ENCODE measurements at regions not wholly inside any gene's neighbourhood (a gene's known extent, or its start where the extent isn't known, plus 50 kb on each side); places are given as distances from the start of the nearest gene placed in this dataset.
"Not testable (repeated sequence)": the region's sequence is repeated elsewhere in the genome, so short reads cannot be mapped to it uniquely, and the experiment has no call there.

DNA sequence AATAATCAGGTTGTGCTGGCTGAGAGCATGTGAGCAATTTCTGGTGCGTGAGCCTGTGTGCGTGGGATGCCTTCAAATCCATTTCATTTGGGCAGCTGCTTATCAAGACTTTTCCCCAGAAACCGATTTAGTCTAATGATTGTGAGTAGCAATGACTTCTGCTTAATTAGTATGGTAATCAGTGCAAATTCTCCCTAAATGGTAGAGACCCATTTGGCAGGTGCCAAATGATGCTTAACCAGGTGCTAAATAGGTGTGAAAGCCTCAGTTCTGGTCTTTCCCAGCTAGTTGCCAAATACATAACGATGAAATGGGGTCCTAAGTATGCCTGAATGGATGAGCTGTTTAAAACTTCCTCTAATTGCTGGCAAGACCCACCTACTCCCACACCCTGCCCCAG lies 248.4 kb upstream of the CCDC196 start:
- no peak for DNase-seq (ENCODE audit: low read depth in 2 of 3, low spot score in 2 of 3)

DNA sequence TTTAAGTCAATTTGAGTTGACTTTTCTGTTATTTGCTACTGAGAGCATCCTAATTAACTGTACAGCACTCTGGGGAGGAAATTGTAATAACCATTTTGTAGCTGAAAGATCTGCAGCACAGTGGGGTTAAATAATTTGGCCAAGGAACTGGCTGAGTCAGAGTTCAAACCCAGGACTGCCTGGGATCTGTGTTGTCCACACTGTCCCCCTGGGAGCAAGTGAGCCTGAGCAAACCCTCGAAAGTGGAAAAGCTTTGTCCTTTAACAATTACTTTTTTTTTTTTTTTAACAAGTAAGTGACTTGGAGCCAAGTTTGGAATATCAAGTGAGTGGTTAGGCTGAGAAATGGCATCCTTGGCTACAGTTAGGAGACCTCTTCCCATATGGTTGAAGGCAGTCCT lies 247.2 kb upstream of the CCDC196 start:
- no peak for DNase-seq (ENCODE audit: low read depth in 2 of 3, low spot score in 2 of 3)

DNA sequence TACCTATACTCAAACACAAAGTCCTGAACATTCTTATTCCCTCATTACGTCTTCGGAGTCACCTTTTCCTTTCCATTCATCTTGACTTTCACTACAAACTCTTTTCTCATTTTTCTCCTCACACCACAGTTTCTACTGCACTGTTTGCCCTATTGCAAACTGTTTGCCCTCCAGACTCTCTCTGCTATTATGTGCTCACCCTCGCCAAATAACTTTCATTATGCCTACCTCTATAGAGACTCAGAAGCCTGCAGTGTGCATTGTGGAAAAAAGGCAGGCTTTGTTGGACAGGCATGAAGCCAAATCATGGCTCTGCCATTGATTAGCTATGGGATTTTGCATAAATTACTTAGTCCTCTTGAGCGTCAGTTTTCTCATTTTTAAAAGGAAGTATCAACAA lies 246.6 kb upstream of the CCDC196 start:
- no peak for DNase-seq (ENCODE audit: low read depth in 2 of 3, low spot score in 2 of 3)

DNA sequence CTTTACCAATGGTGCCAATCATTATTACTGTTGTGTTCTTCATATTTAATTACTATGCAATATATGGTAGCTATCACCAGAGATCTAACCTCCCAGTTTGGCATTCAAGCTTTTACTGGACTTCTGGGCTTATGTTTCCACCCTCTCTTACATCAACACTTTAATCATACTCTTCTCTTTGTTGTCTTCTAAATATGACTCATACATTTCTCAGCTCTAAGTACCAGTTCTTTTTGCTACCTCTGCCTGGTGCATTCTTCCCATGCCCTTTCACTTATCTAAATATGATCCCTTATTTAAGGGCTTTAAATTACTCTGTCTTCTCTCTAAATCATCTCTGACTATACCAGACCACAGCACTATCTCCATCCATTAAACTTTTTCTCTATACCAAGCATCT lies 246.1 kb upstream of the CCDC196 start:
- DNase-seq (ENCODE audit: low read depth in 2 of 3, low spot score in 2 of 3), result no peak

DNA sequence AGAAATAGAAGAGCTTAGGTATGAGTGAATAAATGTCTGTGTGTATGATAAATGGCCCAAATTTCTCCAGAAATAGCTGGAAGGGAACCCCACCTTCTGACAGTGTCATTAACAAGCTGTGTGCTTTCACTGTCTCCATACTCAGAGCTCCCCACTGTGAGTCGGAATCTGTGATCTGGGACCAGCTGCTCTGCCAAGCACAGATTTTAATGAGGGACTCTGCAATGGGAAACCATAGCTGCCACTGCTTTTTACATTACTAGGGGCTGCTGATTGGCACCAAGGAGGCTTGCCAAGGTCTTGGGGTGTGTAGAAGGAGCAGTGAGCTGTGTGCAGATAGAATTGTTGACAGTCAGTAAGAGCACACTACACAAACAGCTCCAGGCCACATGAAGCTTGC lies 244.2 kb upstream of the CCDC196 start:
- no peak for DNase-seq (ENCODE audit: low read depth in 2 of 3, low spot score in 2 of 3)

DNA sequence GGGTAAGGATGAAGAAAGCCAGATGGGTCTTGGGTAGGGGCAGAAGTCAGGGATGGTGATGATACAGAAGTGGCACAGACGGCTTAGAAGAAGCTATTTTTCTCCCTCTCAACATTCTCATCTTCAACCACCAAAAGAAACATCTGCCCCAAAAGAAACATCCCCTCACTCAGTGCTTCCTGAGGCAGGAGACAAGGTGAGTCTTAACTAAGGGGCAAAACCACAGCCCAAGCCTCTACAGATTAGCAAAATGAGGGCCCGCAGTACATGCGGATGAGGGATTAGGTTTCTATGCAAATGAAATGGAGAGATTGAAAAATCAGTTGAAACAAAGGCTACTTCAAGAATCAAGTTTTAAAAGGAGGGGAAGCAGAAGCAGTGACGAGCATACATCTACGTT lies 241.3 kb upstream of the CCDC196 start:
- no peak for DNase-seq (ENCODE audit: low read depth in 2 of 3, low spot score in 2 of 3)

DNA sequence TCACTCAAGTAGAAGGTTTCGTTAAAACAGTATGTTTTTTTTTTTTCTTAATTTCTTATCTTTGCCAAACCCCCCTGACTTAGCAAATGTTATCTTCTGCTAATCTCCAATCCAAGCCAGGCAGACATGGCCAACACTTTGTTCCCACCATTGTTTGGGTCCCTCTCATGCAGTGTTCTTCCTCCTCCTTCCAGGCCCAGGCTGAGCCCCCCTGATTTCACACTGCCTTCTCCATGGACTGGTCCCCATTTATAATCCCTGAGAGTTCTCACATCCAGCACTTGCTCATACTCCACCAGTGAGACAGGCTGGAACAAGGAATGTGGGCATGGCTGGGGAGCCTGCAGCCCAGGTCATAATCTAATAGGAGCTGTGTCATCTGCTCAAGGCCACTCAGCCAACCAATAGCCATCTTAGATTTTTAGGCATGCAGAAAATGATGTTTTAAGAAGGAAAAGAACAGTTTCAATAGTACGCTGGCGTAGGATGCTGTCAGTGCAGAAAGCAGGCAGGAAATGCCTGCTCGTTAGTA lies 238.4 kb upstream of the CCDC196 start:
- DNase-seq (ENCODE audit: low read depth in 2 of 3, low spot score in 2 of 3), result no peak

DNA sequence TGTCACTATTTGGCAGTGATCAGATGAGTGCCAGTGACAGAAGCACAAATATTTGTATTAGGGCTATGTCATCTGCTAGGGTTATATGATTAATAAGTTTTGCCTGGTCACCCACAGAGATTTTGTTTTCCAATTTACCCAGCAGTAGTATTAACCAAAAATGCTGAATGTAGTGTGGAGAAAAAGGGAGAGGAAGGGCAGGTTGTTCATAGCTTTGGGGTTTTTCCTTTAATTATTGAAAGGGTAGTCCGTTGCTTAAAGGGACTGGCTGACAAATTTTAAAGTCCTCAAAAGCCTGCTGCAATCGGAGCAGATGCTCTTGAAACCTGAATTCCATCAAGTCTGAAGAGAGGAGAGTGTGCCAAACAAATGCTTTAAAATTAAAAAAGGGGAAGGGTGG lies 237.9 kb upstream of the CCDC196 start:
- DNase-seq (ENCODE audit: low read depth in 2 of 3, low spot score in 2 of 3), result no peak

DNA sequence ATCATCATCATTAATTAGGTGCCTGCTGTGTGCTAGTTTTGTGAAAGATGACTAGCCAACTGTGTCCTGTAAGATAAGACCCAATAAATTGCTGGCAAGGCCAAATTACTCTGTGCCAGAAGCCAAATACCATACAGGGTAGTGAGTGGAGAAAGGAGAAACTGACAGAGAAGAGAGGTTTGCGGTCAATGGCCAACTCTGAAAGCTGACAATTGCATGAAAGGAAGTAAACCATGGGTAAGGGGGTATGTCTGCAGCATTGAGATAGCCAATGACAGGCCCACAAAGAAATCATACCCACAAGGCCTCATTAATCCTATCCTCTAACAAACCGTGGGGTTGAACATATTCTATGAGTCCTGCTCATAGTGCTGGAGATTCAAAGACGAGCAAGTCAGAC lies 236.6 kb upstream of the CCDC196 start:
- DNase-seq (ENCODE audit: low read depth in 2 of 3, low spot score in 2 of 3), result no peak

DNA sequence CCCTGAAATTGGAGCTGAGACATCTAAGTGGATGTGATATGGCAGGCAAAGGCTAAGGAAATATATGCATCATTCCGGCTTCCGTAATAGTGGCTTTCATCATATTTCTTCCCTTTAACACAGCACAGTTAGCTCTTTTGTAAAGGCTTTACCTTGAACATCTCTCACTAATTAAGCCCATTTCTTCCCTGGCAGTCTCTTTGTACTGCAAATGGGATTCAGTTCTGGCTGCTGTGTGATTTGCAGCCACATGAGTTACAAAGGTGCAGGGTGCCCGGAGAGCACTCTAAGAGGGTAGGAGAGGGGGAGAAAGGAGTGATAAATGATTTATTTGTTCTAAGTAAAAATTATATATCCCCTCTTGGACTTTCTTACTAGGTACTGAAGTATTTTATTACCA lies 232.1 kb upstream of the CCDC196 start:
- DNase-seq (ENCODE audit: low read depth in 2 of 3, low spot score in 2 of 3), result no peak

DNA sequence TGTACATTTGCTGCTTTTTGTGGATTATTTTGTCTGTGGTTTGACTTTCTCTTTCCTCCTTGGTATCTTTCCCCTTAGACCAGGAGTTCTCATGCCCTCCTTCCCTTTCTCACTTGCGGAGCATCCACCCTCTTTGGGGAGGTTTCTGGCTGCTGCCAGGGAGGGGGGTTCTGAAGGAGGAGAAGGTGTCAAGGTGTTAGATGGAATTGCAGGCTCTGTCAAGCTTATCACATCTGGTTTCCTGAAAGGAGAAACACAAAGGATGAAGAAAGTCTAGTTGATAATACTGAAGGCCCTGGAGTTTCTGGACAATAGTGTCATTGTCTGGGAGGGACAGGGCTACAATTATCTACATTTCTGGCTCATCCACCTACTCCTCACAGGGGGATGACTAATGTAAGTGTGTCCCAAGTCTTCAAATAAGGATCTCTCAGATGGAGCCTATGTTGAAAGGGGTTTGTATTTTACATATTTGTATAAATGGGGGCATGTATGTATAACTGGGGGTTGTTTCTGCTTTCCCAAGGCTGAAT lies 217.3 kb upstream of the CCDC196 start:
- DNase-seq (ENCODE audit: low read depth in 2 of 3, low spot score in 2 of 3), result no peak

DNA sequence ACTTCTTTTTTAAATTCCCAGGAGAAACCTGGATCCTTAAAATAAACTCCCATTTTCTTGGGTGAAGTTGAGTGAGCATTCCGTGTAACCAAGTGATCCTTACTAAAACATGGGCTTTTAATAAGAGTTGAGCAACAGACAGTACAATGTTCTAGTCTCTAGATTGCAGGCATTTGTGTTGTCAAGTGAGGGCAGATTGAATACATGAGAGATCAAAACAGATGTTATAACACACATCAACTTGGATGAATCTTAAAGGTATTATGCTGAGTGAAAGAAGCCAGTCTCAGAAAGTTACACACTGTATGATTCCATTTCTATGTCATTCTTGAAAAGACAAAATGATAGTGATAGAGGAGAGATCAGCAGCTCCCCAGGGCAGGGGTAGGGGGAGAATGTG lies 213.9 kb upstream of the CCDC196 start:
- no peak for DNase-seq (ENCODE audit: low read depth in 2 of 3, low spot score in 2 of 3)

DNA sequence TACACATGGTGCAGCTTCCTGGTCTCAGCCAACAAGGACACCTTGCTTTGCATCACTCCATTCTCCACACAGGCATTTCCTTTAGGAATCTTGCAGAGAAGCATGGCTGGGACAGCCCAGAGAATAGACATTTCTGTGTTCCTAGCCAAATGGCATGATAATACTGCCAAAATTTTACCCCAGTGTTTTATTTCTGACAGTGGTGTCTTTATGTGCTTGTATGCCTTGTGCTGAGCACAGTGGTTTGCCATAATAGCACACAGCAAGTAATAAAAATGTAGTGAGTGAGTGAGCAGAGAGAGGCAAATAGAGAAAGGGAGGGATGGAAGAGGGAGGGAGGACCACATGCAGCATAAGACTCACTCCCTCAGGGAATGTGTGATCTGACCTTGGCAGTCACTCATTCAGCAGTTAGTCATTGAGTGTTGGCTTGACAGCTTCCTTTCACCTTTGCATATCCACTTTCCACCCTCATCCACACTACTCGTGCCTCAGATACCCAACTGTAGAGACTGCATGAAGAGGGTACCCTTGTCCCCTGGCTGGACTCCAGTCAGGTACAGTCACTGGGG lies 212.8 kb upstream of the CCDC196 start:
- no peak for DNase-seq (ENCODE audit: low read depth in 2 of 3, low spot score in 2 of 3)

DNA sequence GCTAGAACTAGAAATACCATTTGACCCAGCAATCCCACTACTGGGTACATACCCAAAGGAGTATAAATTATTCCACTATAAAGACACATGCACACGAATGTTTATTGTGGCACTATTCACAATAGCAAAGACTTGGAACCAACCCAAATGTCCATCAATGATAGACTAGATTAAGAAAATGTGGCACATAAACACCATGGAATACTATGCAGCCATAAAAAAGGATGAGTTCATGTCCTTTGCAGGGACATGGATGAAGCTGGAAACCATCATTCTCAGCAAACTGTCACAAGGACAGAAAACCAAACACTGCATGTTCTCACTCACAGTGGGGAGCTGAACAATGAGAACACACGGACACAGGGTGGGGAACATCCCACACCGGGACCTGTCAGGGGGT lies 207.8 kb upstream of the CCDC196 start:
- DNase-seq (ENCODE audit: low read depth in 2 of 3, low spot score in 2 of 3), result not testable (repeated sequence)

DNA sequence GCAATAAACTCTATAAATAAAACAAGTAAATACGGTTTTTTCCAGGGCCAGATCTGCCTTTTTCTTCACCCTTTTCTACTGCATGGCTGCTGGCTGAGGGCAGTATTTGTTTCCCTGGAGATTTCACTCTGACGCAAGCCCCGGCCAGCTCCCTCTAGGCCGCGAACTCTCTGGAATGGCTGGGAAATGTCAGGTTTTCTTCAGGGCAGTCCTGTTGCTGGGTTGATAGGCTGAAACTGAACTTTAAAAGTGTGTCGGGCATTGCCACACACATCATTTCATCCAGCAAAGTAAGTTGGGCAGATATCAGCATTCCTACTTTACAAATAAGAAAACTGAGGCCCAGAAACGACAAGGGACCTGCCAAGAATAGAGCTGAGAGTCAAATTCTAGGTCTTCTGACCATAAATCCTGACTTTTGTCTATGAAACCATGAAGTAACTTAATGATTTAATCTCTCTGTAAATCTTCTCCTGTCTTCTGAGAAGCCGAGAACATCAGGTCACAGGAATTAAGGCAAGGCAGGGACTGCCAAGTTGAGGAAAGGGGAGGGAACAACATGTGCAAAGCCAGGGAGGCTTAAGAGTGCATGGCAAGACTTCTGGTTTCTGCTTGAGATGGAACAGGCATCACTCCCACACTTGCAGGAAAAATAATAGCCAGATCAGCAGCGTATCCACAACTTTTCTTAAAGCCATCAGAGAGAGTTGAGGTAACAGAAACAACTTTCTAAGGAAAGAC lies 205.0 kb upstream of the CCDC196 start:
- no peak for DNase-seq (ENCODE audit: low read depth in 2 of 3, low spot score in 2 of 3)

DNA sequence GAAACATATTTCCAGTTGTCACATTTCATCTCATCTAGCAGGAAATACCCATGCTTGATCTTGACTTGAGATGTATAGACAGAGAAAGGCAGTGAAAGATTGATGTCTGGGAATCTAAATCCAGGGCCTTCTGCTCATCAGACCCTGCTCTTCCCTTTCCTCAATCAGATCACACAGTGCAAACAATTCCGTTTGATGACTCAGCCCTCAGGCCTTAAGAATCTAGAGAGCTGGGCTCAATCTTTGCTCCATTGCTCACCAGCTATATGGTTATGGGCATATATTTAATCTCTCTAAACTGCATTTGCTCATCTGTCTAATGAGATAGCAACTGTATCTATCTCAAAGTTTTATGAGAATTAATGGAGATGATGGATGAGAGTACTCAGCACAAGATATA lies 201.8 kb upstream of the CCDC196 start:
- DNase-seq (ENCODE audit: low read depth in 2 of 3, low spot score in 2 of 3), result no peak

DNA sequence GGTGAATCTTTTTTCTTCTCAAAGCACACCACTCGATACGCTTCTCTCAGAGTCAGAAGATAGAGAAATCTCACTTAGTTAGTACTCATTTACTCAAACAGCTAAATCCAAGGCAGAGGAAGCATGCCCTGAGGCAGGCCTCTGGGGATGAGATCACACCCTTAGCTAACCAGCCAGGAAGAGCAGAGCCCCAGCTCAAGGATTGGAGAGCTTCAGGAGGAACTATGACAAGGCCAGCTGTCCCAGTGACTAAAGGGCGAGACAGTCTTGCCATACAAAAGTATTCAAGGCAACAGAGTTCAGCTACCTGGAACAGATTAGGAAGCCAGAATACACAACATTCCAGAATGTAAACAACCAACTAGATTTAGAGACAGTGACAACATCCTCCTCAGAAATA lies 197.7 kb upstream of the CCDC196 start:
- DNase-seq (ENCODE audit: low read depth in 2 of 3, low spot score in 2 of 3), result no peak

DNA sequence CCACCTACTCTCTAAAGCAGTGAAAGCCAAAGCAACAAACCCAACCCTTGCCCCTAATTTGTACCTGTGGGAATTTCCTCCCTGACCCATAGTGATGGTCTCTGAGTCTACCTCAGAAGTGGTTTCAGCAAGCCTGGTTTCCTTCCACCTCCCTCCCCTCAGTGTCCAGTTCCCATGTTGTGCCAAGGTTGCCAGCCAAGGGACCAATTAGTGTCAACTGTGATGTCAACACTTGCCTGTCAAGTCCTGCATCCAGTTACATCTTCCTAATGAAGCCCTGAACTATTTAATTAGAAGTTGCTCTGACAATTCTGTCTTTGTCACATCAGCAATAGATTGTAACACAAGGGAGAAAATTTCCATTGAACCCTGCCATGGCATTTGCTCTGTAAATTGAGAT lies 194.4 kb upstream of the CCDC196 start:
- no peak for DNase-seq (ENCODE audit: low read depth in 2 of 3, low spot score in 2 of 3)

DNA sequence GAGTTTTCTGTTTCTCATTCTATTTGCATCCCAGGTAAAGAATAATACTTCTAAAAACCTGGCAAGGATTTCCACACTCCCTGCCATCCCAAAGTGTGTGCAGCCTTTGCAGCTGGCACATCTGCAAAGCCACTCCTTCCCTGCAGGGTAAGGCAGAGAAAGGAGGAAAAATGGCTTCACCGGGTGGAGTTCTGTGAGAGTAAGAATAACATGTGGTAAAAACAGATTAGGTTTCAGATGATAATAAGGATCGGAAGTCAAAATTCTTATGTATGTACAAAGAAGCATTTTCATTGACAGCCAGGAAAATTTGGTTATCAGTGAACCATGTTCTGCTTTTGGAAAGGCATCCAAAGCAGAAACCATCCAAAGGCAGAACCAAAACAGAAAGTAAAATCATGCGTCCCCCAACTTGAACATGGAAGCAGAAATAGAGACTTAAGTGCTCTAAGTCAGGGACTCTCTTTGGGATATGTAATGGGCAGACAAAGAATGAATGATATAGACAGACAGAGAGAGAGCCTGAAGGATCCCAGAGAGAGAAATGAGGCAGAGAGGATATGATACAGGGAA lies 192.6 kb upstream of the CCDC196 start:
- DNase-seq (ENCODE audit: low read depth in 2 of 3, low spot score in 2 of 3), result peak in 2 of 3 donors; percentile 6 to 48

DNA sequence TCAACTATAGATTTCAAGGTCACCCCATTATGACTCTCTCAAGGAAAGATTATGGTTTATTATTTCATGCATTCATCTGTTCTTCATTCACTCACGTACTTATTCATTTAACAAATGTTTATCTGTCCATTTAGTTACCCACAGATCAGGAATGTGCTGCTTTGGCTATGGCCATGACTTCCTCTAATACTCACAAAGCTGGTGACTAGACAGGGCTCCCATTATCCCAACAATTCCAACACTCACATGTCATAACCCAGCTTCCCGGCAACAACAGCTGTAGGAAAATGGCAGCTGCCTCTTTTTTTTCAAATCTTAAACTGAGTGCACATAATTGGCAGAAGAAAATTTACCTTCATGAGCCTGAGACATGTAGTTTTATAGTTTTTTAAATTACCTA lies 190.8 kb upstream of the CCDC196 start:
- DNase-seq (ENCODE audit: low read depth in 2 of 3, low spot score in 2 of 3), result no peak

DNA sequence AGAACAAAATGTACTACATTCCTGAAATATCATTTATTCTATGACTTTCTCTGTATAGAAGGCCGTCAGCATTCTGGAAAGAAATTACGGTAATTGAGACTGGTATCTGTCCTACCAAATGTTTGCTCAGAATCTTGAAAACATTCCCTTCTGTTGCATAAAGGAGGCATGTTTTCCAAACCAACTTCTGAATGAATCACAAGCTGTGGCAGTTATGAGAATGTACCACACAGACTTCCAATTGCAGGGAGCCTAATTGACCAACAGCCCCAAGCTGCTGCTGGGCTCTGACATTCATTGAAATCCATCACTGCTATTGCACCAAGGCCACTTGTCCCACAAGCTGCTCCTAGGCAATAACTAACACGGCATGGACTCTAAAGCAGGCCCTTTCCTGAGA lies 185.3 kb upstream of the CCDC196 start:
- DNase-seq (ENCODE audit: low read depth in 2 of 3, low spot score in 2 of 3), result no peak

DNA sequence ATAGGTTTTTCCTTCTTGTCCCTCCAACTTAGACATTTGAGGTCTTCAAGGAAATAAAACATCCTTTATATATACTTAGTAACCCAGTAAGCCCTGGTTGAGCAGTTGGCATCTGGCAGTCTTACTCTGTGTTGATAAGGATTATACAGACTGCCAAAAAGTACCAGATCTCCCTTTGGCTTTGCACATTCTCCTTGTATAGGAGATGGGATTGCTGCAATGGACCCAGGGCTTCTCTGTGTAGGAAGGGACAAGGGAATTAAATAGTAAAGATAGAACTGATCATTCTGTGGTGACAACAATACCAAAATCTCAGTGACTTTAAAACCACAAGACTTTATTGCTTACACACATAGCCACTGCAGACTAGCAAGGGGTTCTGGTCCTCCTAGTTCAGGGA lies 180.1 kb upstream of the CCDC196 start:
- DNase-seq (ENCODE audit: low read depth in 2 of 3, low spot score in 2 of 3), result no peak

All from hematopoietic multipotent progenitor cell (in vitro differentiated cells).